HG02885 (cell line): ENCODE measurements at regions not wholly inside any gene's neighbourhood (a gene's known extent, or its start where the extent isn't known, plus 50 kb on each side); places are given as distances from the start of the nearest gene placed in this dataset.
"Not testable (repeated sequence)": the region's sequence is repeated elsewhere in the genome, so short reads cannot be mapped to it uniquely, and the experiment has no call there.

ENCODE experiments used
- ATAC-seq: cut with Tn5 transposase; IDR thresholded peaks from one replicate; pipeline ENCODE4 v1.9.1; 2021; ENCODE audit warnings: mild to moderate bottlenecking; ENCODE audit not compliant: unreplicated experiment, poor library complexity

DNA sequence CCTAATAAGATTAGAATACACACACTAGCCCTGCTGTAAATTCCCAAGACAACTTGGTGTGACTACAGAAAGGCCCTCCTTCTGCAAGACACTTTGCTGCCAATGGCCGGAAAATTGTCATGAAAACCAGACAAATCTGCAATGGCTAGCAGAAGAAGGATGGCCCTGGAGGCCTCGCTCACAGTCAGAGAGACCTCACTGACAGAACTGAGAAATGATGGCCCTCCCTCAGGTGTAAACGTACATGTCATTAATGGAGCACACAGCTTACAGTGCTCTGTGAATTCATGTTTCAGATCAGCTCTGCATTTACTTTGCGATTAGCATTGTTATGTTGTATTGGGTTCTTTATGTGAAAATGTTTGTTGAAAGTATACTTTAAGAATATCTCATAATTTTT is 202.9 kb upstream of the N4BP1 start:
- ATAC-seq: no peak

DNA sequence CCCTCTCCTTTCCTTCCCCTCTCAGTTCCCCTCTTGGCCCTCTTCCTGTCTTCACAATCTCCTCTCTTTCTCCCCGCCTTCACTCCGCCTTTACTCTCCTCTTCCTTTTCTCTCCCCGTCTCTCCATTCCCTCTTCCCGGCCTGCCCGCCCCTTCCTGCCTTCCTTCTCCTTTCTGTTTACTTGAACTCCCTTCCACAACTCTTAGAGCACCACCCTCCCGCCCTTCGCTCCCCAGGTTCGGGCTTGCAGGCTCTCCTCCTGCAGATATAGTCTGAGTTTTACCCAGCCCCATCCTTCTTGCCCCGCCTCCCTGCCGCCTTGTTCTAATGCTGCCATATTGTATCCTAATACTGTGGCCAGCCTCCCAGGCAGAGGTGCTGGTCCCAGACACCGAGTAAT is 201.5 kb upstream of the N4BP1 start:
- ATAC-seq: no peak

DNA sequence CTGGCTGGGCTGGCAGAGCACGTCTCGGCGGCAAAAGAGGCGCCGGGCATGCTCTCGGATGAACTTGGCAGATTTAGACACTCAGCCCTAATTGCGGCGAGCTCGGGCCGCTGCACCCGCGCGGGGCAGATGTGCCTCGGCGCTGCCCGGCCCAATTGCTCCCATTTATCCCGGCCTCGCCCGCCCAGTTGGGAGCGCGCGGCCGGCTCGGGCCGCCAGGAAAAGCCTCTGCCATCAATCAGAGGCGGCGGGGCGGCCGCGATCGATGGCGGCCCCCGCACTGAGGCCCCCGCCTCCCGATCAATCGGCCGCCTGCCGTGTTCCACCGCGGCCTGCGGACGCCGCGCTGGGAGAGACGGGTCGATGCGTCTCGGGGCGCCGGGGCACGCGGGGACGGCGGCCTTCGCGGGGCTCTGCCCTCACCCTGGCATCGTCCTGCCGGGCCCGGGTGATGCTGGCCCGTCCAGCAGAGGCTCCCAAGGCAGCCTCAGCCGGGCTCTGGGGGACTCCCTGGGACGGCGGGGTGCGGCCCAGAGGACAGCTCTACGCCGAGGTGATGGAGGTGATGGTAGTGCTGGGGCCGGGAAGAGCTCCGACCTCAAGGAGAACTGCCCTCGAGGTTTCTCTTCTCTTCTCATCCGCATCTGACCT is 200.9 kb upstream of the N4BP1 start:
- ATAC-seq: no peak

DNA sequence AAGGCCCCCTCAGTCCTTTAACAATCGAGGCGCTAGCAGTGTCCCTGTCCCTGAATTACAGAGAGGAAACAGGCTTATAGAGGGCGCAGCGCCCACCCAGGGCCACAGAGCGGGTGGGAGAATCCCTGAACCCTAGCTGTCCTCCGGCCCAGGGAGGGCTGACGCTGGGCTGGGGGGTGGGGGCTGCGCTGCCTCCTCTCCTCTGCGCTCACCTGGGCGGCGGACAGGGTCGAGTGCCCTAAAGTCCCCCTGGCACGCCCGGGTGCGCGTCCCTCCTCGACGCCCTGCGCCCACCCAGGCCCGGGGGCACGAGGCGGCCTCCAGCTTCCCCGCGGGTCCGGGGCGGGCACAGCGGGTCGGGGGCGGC is 200.4 kb upstream of the N4BP1 start:
- ATAC-seq: no peak

DNA sequence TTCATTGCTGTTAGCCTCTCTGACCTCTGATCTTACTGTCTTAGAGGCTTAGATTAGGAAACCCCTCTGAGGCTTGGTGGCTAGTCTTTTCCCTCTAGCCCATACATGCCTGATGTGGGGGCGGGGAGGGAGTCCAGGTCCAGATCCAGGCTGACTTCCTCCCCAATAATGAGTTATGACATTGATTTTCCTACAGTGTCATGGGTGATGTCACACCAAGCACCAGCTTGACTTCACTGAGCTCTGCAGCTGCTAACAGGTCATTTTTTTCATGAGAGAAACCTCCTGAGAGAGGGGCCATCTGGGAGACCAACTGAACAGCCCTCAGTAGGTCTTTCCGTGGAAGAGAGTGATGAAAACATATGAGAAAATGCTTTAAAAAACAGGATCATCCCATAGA is 180.2 kb upstream of the N4BP1 start:
- ATAC-seq: no peak

DNA sequence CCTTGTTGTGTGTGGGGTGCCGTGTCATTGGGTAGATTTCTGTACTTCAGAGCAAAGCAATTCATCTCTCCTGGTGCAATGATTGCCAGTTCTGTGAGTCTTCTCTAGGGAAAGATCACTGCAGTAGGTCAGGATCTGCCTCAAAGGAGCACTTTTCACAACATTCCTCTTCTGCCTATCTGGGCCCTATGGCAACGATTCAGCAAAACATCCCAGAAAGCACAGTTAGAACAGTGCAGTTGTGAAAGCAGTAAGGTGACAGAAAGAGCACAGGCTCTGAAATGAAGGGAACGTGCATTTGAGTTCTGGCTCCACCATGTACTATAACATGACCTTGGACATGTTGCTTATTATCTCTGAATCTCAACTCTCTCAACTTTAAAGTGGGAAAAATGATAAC is 178.5 kb upstream of the N4BP1 start:
- ATAC-seq: no peak

DNA sequence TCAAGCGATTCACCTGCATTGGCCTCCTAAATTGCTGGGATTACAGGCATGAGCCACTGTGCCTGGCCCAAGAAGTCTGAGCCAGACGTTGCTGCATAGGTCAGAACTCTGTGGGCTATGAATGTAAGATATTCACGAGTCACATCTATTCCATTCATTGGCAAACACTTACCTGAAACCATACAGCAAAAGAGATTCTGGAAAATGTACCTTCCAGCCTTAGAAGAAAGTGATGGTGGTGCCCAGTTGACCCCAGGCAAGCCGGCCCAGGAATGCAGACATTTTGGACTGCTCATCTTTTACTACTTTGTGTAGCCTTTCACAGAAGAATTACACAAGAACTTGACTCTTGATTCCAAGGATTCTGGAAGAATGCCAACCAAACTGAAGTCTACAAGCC is 135.6 kb upstream of the N4BP1 start:
- no peak for ATAC-seq

DNA sequence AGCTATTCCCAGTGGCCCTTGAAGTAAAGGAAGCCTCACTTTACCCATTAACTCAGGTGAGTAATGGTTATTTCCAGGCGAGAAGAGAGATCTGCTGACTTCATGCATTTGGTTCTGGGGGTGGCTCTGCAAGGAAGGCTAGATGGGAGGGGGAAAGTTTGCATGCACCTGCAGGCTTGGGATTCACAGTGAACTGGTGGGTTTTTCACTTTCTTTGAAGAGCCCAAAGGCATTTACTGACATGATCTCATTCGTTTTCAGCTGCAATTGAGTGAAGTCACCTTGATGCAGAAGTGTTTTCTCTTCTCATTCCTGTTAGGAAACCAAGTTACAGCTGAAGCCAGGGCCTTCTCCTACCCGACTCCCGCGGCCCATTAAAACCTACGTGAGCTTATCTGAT is 131.0 kb upstream of the N4BP1 start:
- no peak for ATAC-seq

DNA sequence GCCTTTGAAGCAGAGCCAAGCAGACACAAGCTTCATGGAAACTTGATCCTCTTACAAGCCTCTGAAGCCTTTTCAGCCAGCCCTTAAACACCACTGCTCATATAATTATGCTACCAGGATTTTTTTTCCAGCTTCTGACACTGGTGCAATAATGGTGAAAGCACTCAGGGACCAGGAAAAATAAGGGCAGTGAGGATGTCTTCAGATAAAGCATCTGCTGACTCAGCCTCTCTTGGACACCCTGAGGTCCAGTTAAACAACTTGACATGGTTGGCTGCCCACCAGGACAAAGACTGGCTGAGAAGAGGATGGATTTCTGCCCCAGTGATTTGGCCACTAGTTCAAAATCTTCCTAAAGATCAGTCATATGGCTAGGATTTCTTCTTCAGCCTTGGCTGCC is 124.2 kb upstream of the N4BP1 start:
- ATAC-seq: no peak

DNA sequence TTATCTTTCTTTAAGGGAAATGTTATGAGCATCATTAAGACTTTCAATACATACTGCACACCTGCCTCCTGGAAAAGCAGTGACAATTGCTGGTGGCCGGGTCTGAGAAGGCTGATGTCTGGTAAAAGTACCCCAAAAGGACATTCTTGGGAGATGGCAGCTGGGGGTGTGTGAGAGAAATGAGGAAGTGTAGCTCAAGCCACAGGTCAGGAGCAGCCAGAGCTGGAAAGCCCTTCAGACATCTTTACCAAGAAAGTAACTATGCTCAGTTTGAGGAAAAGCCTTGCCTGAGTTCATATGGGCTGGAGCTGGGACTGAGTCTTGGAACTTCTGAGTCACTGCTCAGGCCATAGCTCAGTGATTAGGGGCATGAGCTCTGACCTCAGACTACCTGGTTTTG is 94.7 kb upstream of the N4BP1 start:
- ATAC-seq: no peak

DNA sequence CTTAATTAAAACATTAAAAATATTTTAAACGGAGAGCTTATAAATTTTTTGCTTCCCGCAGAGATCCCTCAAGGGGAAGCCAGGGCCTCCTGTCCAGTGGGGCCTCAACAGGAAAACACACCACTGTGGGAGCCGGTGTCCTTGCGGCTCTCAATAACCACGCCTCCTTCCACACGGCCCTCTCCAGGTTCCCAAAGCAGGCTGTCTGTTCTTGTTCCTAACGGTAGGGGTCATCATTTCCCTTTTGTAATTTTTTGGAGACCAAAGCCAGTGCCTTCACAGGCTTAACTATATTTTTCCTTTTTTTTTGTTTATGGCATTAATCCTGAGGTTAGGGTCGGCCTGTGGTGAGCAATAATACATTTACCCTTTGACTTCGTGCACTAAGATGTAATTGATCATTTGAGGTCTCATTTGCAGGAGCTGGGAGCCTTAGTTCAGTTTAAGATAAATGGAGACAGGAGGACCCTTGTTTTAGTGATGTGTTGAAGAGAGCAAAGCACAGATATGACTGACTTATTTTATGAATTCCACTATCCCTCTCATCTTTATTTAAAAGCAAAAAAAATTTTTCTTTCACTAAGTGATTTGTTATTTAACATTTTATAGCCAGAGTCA is 77.5 kb upstream of the N4BP1 start:
- peak; percentile 90 for ATAC-seq

DNA sequence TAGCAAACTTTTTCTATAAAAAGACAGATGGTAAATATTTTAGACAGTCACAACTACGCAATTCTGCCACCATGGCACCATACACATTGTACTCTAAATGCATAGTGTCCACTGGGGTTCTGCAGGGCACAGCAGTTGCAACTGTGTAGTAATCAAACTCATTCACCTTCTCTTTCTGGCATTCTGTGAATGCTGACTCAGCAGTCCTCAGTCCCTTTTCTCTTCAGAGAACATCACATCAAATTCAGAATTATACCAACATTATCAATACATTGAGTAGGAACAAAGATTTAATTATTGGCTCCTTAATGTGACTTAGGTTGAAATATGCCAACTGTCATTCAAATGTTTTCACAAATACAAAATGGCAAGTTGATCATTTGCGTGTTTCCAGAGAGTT is 74.2 kb upstream of the N4BP1 start:
- ATAC-seq: no peak

DNA sequence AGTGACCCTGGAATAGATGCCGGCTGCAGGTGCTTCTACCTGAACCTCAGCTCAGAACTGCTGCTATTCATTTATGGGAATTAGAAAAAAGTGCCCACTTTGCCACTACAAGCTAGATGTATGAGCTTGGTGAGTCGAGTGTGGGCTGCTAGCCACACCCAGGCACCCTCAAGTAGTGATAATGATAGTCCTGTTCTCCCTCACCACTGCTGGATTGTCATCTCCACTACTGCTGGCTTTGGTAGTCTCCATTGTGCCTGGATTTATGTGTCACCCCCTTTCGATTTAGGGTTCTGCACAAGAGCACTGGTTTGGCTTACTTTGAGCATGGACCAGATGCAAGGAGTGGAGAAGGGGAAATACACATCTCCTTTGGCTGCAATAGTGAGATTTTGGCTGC is 73.0 kb upstream of the N4BP1 start:
- ATAC-seq: no peak

DNA sequence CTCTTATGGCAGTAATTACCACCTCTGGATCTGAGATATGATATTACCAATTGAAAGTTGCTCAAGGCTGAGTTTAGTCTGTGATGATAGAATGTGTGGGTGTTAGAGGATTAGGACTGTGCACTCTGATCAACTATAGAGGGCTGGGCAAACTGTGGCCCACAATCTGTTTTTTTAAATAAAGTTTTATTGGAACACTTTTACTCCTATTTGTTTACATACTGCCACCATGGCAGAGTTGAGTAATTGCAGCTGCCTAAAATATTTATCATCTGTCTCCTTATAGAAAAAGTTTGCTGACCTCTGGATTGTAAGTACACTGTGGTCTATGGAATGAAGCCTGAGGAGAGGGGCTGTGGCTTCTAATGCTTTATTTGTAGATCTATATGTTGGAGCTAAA is 71.5 kb upstream of the N4BP1 start:
- ATAC-seq: no peak

DNA sequence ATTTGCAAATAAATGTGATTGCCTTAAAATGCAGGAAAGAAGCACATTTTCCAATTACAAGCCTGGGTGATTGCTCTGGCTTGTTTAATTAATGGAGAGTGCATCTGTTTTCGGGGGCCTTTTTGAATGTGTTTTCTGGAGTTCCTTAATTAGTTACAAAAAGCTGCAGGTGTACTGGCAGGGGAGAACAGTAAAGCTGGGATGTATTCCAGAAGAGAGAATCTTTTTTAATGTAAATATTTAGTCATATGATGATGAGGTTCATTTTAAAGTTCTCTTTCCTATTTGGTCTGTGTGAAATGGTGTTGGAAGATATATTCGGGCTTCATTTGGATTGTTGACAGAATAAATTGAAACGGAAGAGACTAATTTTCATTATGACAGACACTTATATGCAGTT is 70.9 kb upstream of the N4BP1 start:
- no peak for ATAC-seq

DNA sequence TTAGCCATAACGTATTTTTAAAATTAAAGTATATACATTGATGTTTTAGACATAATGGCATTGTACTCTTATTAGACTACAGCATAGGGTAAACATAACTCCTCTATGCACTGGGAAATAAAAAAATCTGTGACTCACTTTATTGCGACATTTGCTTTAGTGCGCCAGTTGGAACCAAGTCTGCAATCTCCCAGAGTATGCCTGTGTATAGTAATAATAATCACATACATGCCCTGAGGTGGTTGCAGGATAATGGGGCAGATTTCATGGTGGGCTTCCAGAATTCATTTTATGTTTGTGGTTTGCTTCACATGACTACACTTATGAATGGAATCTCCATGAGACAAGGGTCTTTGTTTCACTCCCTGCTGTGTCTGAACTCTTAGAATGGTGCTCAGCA is 66.9 kb upstream of the N4BP1 start:
- no peak for ATAC-seq

DNA sequence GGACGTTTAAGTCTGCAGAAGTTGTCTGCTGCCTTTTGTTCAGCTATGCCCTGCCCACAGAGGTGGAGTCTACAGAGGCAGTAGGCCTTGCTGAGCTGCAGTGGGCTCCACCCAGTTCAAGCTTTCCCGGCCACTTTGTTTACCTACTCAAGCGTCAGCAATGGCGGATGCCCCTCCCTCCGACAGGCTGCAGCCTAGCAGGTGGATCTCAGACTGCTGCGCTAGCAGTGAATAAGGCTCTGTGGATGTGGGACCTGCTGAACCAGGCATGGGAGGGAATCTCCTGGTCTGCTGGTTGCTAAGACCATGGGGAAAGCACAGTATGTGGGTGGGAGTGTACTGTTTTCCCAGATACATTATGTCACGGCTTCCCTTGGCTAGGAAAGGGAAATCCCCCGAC is 58.2 kb upstream of the N4BP1 start:
- not testable (repeated sequence) for ATAC-seq

DNA sequence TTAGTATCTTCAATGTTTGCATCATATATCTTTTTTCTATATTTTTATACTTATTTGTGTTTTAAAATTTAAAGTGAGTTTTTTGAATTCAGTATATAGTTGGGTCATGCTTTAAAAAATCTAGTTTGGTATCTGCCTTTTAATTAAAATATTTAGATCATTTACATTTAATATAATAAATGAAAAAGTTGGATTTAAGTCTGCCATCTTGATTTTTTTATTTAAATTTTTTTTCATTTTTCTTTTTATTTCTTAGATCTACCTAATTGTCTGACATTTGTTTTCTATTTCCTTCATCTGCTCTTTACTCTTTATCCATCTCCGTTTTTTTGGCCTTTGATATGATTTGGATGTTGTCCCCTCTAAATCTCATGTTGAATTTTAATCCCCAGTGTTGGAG is 50.0 kb upstream of the N4BP1 start:
- ATAC-seq: no peak
